Activated CD8-positive, alpha-beta memory T cell treated with anti-CD3 and anti-CD28 coated beads, Interleukin-2, amount 50 U/mL, for 48 hours (primary cell): ENCODE measurements at regions not wholly inside any gene's neighbourhood (a gene's known extent, or its start where the extent isn't known, plus 50 kb on each side); places are given as distances from the start of the nearest gene placed in this dataset.

ENCODE experiments used
- DNase-seq: peaks from one replicate; pipeline ENCODE4 v3.0.0-alpha.2; 2020

DNA sequence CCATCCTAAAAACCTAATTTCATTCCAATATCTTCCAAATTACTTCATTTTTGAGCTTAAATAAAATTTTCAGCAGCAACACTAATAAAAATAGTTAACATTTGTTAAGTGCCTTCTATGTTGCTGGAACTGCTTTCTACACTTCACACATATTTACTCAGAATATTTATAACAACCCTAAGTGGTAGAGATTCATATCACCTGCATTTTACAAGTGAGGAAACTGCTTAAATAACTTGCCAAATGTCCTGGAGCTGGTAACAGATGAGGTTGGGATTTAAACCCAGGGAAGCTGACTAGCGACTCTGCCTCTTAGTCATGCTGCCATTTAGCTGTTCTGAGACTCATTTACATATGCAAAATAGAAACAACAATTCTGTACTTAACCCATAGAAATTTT lies 86.1 kb upstream of the PBX1 start:
- DNase-seq: no peak

DNA sequence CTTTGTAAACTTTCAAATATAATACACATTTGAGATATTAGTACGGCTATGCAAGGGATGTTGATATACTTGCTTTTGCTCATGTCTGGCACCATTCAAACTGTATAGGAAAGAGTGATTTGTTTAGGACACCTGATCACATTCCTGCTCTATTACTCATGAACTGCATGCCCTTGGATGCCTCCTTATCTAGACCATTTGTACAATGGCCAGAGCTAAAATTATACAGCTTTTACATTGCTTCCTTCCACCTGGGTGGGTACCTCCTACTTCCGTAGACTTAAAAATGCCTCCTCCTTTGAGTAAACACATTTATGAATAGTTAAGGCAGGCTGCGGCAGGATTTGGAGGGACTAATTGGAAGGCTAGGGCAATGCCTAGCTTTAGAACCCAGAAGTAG lies 85.4 kb upstream of the PBX1 start:
- DNase-seq: no peak

DNA sequence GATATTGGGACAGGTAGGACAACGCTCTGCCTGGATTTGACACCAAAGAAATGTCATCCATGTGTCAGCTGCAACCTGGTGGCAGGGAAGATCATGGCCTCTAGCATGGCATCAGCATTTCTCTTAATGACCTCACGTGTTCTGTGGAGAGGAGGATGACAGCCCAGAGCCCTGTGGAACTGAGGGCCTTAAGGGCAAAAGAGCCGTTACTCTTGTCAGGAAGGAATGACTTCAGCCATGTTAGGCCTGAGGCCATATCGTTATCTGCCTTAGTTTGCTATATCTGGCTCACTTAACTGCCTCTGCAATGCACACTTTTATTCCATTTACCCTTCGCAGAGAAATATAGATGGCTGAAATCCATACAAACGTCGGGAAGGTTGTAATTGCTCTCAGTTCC lies 83.2 kb upstream of the PBX1 start:
- no peak for DNase-seq

- DNase-seq: no peak
These were observed 81.6 kb upstream of the PBX1 start for GRCh38 chr1:164477343-164477742.

DNA sequence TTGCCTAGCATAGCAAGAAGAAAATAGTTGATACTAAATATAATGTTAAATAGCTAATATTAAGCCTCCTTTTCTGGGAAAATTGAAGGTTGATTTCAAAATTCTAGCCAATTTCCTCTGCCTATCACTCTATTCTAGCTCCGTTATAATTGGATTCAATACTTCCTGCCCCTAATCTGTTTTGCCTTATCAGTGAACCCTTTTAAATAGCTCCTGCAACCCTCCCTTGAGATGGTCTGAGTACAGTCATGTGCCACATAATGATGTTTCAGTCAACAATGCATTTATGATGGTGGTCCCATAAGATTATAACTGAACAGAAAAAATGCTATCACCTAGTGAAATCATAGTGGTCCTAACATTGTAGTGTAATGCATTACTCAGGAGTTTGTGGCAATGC lies 79.7 kb upstream of the PBX1 start:
- DNase-seq: no peak

DNA sequence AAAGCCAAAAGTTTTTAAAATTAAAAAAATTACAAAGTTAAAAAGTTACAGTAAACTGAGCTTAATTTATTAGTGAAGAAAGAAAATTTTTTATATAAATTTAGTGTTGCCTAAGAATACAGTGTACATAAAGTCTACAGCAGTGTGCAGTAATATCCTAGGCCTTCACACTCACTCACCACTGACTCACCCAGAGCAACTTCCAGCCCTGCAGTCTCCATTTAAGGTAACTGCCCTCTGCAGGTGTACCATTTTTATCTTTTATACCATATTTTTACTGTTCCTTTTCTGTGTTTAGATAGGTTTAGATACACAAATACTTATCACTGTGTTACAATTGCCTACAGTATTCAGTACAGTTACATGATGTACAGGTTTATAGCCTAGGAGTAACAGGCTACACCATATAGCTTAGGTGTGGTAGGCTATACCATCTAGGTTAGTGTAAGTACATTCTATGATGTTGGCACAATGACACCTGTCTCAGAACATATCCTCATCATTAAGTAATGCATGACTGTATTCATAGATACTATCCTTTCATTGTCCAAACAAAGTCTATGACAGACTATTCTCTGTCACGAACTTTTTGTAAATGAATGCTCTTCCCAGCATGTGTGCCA lies 78.6 kb upstream of the PBX1 start:
- DNase-seq: no peak

DNA sequence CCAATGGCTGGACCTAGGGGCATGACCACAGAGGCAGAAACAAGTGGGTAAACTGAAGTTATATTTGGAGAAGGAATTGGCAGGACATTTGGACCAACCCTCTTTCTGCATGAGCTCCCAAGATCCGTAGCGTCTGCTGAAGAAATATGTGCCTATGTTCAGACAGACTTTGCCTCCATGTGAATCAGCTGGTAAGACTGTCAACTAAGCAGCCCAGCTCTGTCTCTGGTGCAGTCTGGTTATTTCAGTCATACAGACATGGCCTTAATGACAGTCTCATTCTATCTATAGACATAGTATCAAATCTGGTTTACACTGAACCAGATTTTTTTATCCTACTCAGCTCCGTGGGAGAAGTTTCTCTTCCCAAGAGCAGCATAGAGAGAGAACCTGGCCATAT lies 63.1 kb upstream of the PBX1 start:
- DNase-seq: no peak

DNA sequence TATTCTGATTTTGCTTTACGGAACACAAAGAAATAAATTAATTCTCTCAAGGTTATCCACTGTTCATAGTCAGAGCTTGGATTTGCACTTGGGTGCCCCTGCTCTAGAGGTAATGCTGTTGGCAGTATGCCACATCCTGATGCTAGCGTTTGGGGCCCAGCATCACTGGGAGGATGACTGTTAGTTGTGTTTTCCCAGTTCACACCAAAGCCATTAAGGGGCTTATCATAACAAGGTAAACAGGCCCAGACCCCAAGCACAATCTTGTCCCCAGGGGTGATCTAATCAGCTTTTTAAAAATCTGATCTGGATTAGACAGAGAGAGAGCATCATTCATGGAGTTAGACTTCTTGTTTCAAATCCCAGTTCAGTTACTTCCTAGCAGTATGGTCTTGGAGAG lies 60.2 kb upstream of the PBX1 start:
- DNase-seq: no peak

DNA sequence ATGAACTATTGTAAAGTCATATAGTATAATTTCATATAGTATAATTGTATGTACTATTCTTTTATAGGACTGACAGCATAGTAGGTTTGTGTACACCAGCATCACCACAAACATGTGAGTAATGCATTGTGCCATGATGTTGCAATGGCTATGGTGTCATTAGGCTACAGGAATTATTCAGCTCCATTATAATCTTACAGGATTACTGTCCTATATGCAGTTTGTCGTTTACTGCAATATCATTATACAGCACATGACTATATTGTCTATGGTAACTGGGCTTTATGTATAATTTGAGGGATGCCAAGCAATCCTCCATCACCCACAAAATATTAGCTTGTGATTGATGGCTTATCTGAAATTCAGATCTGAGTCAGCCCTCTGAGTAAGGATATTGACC lies 54.2 kb upstream of the PBX1 start:
- no peak for DNase-seq
